Osteoblast (primary cell): ENCODE measurements at regions not wholly inside any gene's neighbourhood (a gene's known extent, or its start where the extent isn't known, plus 50 kb on each side); places are given as distances from the start of the nearest gene placed in this dataset.

Source experiments
- DNase-seq: peaks from one replicate; pipeline ENCODE4 v3.0.0; 2011; ENCODE audit warnings: low spot score, mixed read lengths; ENCODE audit not compliant: insufficient read length; ENCODE audit errors: missing footprints
- H2AFZ ChIP-seq: 2 replicates; pipeline ENCODE4 v1.6.0; 2011; ENCODE audit warnings: mild to moderate bottlenecking, low read length
- H3K27ac ChIP-seq: 2 replicates; pipeline ENCODE4 v1.5.1; 2011; ENCODE audit warnings: mild to moderate bottlenecking, low read depth, low read length, moderate library complexity
- H3K27me3 ChIP-seq: 2 replicates; pipeline ENCODE4 v1.6.0; 2012; ENCODE audit warnings: mild to moderate bottlenecking, control low read depth, inconsistent platforms, low read length, moderate library complexity; ENCODE audit not compliant: insufficient read depth
- H3K36me3 ChIP-seq: 2 replicates; pipeline ENCODE4 v1.5.1; 2011; ENCODE audit warnings: mild to moderate bottlenecking, low read length, control low read depth, moderate library complexity; ENCODE audit not compliant: insufficient read depth
- H3K4me1 ChIP-seq: 2 replicates; pipeline ENCODE4 v1.5.1; 2011; ENCODE audit warnings: mild to moderate bottlenecking, low read length, control low read depth, moderate library complexity; ENCODE audit not compliant: insufficient read depth
- H3K4me2 ChIP-seq: 2 replicates; pipeline ENCODE4 v1.6.0; 2011; ENCODE audit warnings: mild to moderate bottlenecking, low read length; ENCODE audit not compliant: insufficient read depth
- H3K4me3 ChIP-seq: fragments of 200-600 bp; sonication (generic); 3 replicates; pipeline ENCODE4 v1.5.1; 2012; ENCODE audit warnings: mild to moderate bottlenecking, low read length, inconsistent platforms; ENCODE audit not compliant: insufficient read depth
- H3K79me2 ChIP-seq: 2 replicates; pipeline ENCODE4 v1.6.0; 2012; ENCODE audit warnings: mild to moderate bottlenecking, low read length, control low read depth, inconsistent platforms; ENCODE audit not compliant: insufficient read depth
- H3K9me3 ChIP-seq: 2 replicates; pipeline ENCODE4 v1.5.1; 2011; ENCODE audit warnings: low read depth, low read length, control low read depth
- H4K20me1 ChIP-seq: 2 replicates; pipeline ENCODE4 v1.6.0; 2012; ENCODE audit warnings: mild to moderate bottlenecking, low read length, control low read depth; ENCODE audit not compliant: insufficient read depth
- CTCF ChIP-seq: IDR thresholded peaks from 2 replicates; pipeline ENCODE4 v1.5.1; 2011; ENCODE audit warnings: mild to moderate bottlenecking, low read depth, low read length, moderate library complexity; ENCODE audit errors: extremely low read depth

- Histone ChIP-seq H4K20me1 (no peaks in the 10 kb centered on the region), H3K4me2 (no peak overlapping the region), H3K27me3 (no peaks in the 10 kb centered on the region), H3K36me3 (no peaks in the 10 kb centered on the region), H3K27ac (no peak overlapping the region), H2AFZ (no peak overlapping the region), H3K9me3 (no peaks in the 10 kb centered on the region), H3K4me3 (no peak overlapping the region), H3K79me2 (no peaks in the 10 kb centered on the region), H3K4me1 (no peaks in the 10 kb centered on the region)
- no peak for DNase-seq
- no peak for TF ChIP-seq CTCF
Measured at GRCh38 chr4:18227880-18228279, 206.3 kb upstream of the LCORL start.

- no peak overlapping the region for H3K4me2 ChIP-seq
- no peak overlapping the region for H3K27ac ChIP-seq
- H4K20me1 ChIP-seq: no peaks in the 10 kb centered on the region
- H3K4me1 ChIP-seq: no peaks in the 10 kb centered on the region
- H3K36me3 ChIP-seq: no peaks in the 10 kb centered on the region
- no peaks in the 10 kb centered on the region for H3K27me3 ChIP-seq
- peaks cover 4% of the 10 kb centered on the region for H3K9me3 ChIP-seq
- no peaks in the 10 kb centered on the region for H3K79me2 ChIP-seq
- TF ChIP-seq CTCF: no peak
- no peak overlapping the region for H2AFZ ChIP-seq
- no peak overlapping the region for H3K4me3 ChIP-seq
- no peak for DNase-seq
Measured at GRCh38 chr4:18214411-18215055, 193.0 kb upstream of the LCORL start.

- H3K4me1 ChIP-seq: no peaks in the 10 kb centered on the region
- H3K36me3 ChIP-seq: no peaks in the 10 kb centered on the region
- no peak overlapping the region for H2AFZ ChIP-seq
- H3K27ac ChIP-seq: no peak overlapping the region
- H3K27me3 ChIP-seq: no peaks in the 10 kb centered on the region
- no peak for DNase-seq
- H3K79me2 ChIP-seq: no peaks in the 10 kb centered on the region
- no peaks in the 10 kb centered on the region for H4K20me1 ChIP-seq
- TF ChIP-seq CTCF: no peak
- H3K9me3 ChIP-seq: peaks cover 4% of the 10 kb centered on the region
- H3K4me3 ChIP-seq: no peak overlapping the region
- no peak overlapping the region for H3K4me2 ChIP-seq
Measured at GRCh38 chr4:18213576-18214198, 192.1 kb upstream of the LCORL start.

GRCh38 chr4:18209448-18209847 is 187.9 kb upstream of the LCORL start:
- Histone ChIP-seq H3K4me3 (no peak overlapping the region), H3K9me3 (peaks cover 4% of the 10 kb centered on the region), H3K27ac (no peak overlapping the region), H3K4me1 (no peaks in the 10 kb centered on the region), H3K4me2 (no peak overlapping the region), H3K79me2 (no peaks in the 10 kb centered on the region), H2AFZ (no peak overlapping the region), H4K20me1 (no peaks in the 10 kb centered on the region), H3K27me3 (no peaks in the 10 kb centered on the region), H3K36me3 (no peaks in the 10 kb centered on the region)
- TF ChIP-seq CTCF: no peak
- no peak for DNase-seq
